ENCODE measurements at regions not wholly inside any gene's neighbourhood (a gene's known extent, or its start where the extent isn't known, plus 50 kb on each side); places are given as distances from the start of the nearest gene placed in this dataset.
A peak's percentile ranks its signal among the peaks of the same experiment; 100 is the strongest.

DNA sequence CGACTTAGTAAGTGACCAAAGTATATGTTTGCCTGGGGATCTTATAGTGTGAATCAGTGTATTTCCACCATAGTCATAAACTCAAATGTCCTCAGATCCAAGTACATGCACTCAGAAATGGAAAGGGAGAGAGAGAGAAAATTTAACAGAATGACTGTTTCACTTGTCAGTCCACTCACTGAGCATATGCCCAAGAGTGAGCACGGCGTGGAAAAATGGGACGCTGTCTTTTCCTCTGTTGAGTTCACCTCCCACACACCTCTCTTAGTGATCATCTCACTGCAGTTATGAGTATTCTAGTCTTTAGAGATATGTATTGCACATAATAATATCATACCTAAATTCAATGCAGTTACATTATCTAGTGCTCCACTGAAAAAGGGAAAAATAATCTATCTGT lies 156.8 kb upstream of the PRMT6 start:
- H3K27ac ChIP-seq (ENCODE audit: low read depth, low read length), result no peak overlapping the region
- no peaks in the 10 kb centered on the region for H3K27me3 ChIP-seq (ENCODE audit: control insufficient read depth, insufficient read depth, low read length)
- H3K4me3 ChIP-seq (ENCODE audit: low read length), result no peak overlapping the region
- H3K36me3 ChIP-seq (ENCODE audit: control insufficient read depth, insufficient read depth, low read length), result no peaks in the 10 kb centered on the region
- H3K9ac ChIP-seq (ENCODE audit: low read length), result no peak overlapping the region
- no peaks in the 10 kb centered on the region for H3K4me1 ChIP-seq (ENCODE audit: control insufficient read depth, insufficient read depth, low read length)

DNA sequence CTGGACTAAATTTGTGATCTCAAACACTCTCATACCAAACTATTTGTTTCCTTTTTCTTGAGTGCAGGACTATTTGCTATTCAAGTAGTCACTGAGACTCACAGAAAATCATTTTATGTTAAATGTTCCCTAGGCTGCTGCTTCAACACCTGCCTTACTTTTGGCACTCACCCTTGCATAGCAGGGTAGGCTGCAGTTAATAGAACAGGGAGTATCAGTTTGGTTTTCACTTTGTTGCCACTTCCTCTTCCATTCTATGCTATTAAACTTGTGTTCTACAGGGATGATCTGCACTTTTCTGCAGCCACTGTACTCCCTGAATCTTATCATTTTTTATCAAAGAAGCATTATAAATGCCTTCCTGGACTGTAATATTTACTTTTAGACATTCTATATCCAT lies 148.7 kb upstream of the PRMT6 start:
- Histone ChIP-seq H3K36me3 (ENCODE audit: control insufficient read depth, insufficient read depth, low read length) (no peaks in the 10 kb centered on the region), H3K4me3 (ENCODE audit: low read length) (no peak overlapping the region), H3K9ac (ENCODE audit: low read length) (no peak overlapping the region), H3K27ac (ENCODE audit: low read depth, low read length) (no peak overlapping the region), H3K4me1 (ENCODE audit: control insufficient read depth, insufficient read depth, low read length) (no peaks in the 10 kb centered on the region), H3K27me3 (ENCODE audit: control insufficient read depth, insufficient read depth, low read length) (no peaks in the 10 kb centered on the region)

DNA sequence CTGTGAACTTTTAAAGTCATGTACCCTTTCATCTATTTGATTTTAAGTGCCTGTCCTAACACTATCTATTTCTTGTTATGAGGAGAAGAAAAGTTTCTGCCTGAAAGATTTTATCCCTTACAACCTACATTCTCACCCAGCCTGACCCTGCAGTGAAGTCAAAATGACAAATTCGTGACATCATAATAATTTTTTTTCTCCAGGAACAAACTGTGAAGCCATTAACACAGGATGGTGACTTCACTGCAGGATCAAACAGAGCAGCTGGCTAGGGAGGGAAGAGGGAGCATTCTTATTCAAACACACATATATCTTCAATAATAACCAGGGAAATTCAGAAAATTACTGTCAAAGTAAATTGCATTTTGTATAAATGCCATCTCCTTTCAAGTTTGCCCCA lies 147.8 kb upstream of the PRMT6 start:
- Histone ChIP-seq H3K4me3 (ENCODE audit: low read length) (no peak overlapping the region), H3K9ac (ENCODE audit: low read length) (no peak overlapping the region), H3K36me3 (ENCODE audit: control insufficient read depth, insufficient read depth, low read length) (no peaks in the 10 kb centered on the region), H3K27me3 (ENCODE audit: control insufficient read depth, insufficient read depth, low read length) (no peaks in the 10 kb centered on the region), H3K27ac (ENCODE audit: low read depth, low read length) (no peak overlapping the region), H3K4me1 (ENCODE audit: control insufficient read depth, insufficient read depth, low read length) (no peaks in the 10 kb centered on the region)

DNA sequence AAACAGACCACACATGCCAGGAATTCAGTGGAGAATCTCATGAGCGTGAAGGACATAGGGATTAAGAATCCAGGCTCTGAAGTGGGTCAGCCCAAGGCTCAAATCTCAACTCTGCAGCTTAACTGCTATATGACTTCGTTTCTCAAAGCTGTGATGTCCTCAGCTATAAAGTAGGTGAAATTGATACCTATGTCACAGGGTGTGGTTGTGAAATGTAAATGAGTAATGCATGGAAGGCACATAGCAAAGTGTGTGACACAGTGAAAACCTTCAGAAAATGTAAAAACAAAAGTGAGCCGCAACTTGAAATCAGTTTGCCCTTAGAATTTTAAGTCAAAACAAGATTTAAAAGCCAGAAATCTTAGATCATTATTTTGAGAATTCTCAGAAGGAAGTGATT lies 145.7 kb upstream of the PRMT6 start:
- Histone ChIP-seq H3K9ac (ENCODE audit: low read length) (no peak overlapping the region), H3K27me3 (ENCODE audit: control insufficient read depth, insufficient read depth, low read length) (no peaks in the 10 kb centered on the region), H3K4me1 (ENCODE audit: control insufficient read depth, insufficient read depth, low read length) (no peaks in the 10 kb centered on the region), H3K27ac (ENCODE audit: low read depth, low read length) (no peak overlapping the region), H3K4me3 (ENCODE audit: low read length) (no peak overlapping the region), H3K36me3 (ENCODE audit: control insufficient read depth, insufficient read depth, low read length) (no peaks in the 10 kb centered on the region)

DNA sequence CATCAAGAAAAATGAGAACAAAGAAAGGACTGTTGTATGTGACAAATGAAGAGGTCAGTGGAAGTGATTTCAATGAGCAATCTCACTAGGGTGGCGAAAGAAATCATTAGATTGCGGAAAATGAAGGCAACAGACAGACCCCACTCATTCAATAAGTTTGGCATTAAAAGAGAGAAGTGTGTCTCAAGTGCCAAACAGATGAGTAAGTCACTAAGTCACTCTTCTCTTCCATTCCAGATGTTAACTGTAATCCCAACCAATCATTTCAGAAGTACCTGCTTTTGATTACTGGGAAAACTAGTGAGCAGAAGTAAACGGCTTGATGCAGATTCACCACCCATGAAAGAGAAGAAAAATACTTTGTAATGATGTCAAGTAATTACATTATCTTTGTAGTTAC lies 144.3 kb upstream of the PRMT6 start:
- no peak overlapping the region for H3K4me3 ChIP-seq (ENCODE audit: low read length)
- no peaks in the 10 kb centered on the region for H3K36me3 ChIP-seq (ENCODE audit: control insufficient read depth, insufficient read depth, low read length)

DNA sequence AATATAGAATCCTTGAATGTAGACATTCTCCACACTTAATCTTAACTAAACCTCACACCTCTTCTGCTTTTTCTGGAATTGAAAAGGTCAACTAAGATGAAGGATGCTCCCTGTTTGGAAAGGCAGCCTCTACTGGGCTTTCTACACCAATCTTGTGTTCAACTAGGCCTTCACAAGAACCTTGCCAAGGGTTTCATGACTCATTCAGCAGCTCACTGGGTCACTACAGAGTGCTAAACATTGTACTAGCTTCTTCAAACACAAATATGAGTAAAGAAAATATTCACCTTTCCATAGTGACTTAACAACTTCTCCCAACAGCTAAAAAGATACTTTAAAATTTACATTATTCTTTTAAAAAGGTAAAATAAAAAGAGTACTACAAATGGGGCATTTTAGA lies 135.3 kb upstream of the PRMT6 start:
- Histone ChIP-seq H3K9ac (ENCODE audit: low read length) (no peak overlapping the region), H3K36me3 (ENCODE audit: control insufficient read depth, insufficient read depth, low read length) (no peaks in the 10 kb centered on the region), H3K27me3 (ENCODE audit: control insufficient read depth, insufficient read depth, low read length) (no peaks in the 10 kb centered on the region), H3K27ac (ENCODE audit: low read depth, low read length) (peak overlapping the region; percentile 34), H3K4me1 (ENCODE audit: control insufficient read depth, insufficient read depth, low read length) (no peaks in the 10 kb centered on the region), H3K4me3 (ENCODE audit: low read length) (no peak overlapping the region)

More for the DNA sequence above, 144.3 kb upstream of the PRMT6 start:
- no peak overlapping the region for H3K27ac ChIP-seq (ENCODE audit: low read depth, low read length)
- no peaks in the 10 kb centered on the region for H3K27me3 ChIP-seq (ENCODE audit: control insufficient read depth, insufficient read depth, low read length)
- H3K4me1 ChIP-seq (ENCODE audit: control insufficient read depth, insufficient read depth, low read length), result no peaks in the 10 kb centered on the region
- H3K9ac ChIP-seq (ENCODE audit: low read length), result no peak overlapping the region

DNA sequence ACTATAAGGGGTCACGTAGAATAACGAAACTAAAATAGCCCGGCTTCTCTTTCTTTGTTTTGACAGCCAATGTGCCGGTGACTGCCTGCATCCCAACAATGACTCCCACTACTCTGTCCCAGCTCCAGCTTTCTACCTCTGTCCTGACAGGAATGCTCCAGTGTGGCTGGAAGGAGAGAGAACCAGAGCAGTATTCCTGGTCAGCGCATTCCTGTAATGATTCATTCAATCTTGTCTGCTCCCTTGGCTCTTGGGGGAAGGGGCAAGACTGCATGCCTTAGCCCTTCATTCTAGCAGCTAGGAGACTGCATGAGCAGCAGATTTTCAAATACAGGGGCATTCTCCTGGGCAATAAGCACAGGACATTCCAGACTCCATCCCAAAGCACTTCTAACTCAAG lies 132.1 kb upstream of the PRMT6 start:
- no peaks in the 10 kb centered on the region for H3K36me3 ChIP-seq (ENCODE audit: control insufficient read depth, insufficient read depth, low read length)
- H3K9ac ChIP-seq (ENCODE audit: low read length), result no peak overlapping the region
- no peaks in the 10 kb centered on the region for H3K4me1 ChIP-seq (ENCODE audit: control insufficient read depth, insufficient read depth, low read length)
- H3K4me3 ChIP-seq (ENCODE audit: low read length), result no peak overlapping the region
- no peak overlapping the region for H3K27ac ChIP-seq (ENCODE audit: low read depth, low read length)
- H3K27me3 ChIP-seq (ENCODE audit: control insufficient read depth, insufficient read depth, low read length), result no peaks in the 10 kb centered on the region

DNA sequence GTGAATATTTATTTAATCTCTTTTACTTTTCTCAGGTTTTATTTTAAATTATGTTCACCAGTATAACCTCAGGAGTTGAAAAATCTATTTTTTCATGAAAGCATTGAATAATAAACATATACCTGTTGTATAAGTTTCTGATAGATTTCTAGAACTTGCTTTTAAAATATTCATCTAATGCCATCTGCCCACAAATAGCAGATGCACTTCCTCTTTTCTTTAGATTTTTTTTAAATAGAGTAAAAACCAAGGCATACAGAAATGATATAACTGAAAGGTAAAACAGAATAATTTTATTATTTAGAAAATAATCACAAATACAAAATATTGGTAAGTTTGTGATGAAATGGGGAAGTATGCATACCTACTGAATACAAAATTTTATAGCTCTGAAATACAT lies 130.7 kb upstream of the PRMT6 start:
- H3K27ac ChIP-seq (ENCODE audit: low read depth, low read length), result no peak overlapping the region
- H3K4me1 ChIP-seq (ENCODE audit: control insufficient read depth, insufficient read depth, low read length), result no peaks in the 10 kb centered on the region
- H3K9ac ChIP-seq (ENCODE audit: low read length), result no peak overlapping the region
- no peaks in the 10 kb centered on the region for H3K27me3 ChIP-seq (ENCODE audit: control insufficient read depth, insufficient read depth, low read length)
- no peaks in the 10 kb centered on the region for H3K36me3 ChIP-seq (ENCODE audit: control insufficient read depth, insufficient read depth, low read length)
- H3K4me3 ChIP-seq (ENCODE audit: low read length), result no peak overlapping the region

DNA sequence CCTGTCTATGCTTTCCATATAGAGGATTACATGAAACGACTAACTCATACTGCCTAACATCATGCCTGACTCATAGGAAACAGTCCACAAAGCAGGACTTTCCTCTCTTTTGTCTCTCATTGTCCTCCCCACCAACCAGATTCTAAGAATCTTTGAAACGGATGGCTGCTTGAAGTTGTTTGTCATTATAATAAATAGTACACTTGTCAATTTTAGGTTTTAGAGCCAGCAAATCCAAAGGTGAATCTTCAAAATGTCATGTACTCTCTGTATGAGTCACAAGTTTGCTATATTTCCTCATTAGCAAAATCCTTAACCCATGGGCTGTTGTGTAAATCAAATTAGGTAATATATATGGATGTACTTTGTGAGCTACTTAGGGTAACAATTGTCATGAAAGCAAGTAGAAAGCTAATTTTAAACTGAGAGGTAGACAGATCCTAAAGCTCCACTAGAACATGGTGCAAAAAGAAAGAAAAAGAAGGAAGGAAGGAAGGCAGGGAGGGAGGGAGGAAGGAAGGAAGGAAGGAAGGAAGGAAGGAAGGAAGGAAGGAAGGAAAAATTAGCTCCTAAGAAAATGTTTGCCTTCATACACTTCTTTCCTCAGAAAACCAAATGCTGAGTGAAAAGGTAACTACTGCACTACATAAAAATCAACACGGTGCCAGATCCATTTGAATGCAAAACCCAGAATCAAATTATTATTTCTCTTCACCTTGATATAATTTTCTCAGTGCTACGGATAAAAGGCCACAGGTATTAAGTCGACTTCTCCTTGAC lies 129.5 kb upstream of the PRMT6 start:
- H3K36me3 ChIP-seq (ENCODE audit: control insufficient read depth, insufficient read depth, low read length), result no peaks in the 10 kb centered on the region
- no peaks in the 10 kb centered on the region for H3K4me1 ChIP-seq (ENCODE audit: control insufficient read depth, insufficient read depth, low read length)
- no peak overlapping the region for H3K27ac ChIP-seq (ENCODE audit: low read depth, low read length)
- no peak overlapping the region for H3K9ac ChIP-seq (ENCODE audit: low read length)
- no peak overlapping the region for H3K4me3 ChIP-seq (ENCODE audit: low read length)
- no peaks in the 10 kb centered on the region for H3K27me3 ChIP-seq (ENCODE audit: control insufficient read depth, insufficient read depth, low read length)

DNA sequence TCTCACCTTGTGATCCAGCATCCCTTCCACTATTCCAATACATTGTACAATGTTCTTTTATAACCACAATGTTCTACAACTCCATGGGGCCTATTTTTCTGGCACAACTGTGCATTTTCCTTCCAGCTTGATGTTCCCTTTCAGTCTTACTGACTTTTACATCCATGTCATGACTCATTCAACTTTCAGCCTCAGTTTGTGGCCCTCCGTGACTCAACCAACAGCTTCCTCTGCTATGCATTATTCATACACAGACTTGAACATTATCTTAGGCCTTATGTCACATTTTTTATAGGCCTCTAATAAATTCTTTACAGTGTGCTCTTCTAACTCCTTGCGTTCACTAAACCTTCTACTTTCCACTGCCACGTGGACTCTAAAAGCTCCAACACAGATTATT lies 119.4 kb upstream of the PRMT6 start:
- no peak overlapping the region for H3K27ac ChIP-seq (ENCODE audit: low read depth, low read length)
- no peak overlapping the region for H3K4me3 ChIP-seq (ENCODE audit: low read length)
- no peak overlapping the region for H3K9ac ChIP-seq (ENCODE audit: low read length)
- H3K4me1 ChIP-seq (ENCODE audit: control insufficient read depth, insufficient read depth, low read length), result no peaks in the 10 kb centered on the region
- no peaks in the 10 kb centered on the region for H3K36me3 ChIP-seq (ENCODE audit: control insufficient read depth, insufficient read depth, low read length)
- H3K27me3 ChIP-seq (ENCODE audit: control insufficient read depth, insufficient read depth, low read length), result no peaks in the 10 kb centered on the region

DNA sequence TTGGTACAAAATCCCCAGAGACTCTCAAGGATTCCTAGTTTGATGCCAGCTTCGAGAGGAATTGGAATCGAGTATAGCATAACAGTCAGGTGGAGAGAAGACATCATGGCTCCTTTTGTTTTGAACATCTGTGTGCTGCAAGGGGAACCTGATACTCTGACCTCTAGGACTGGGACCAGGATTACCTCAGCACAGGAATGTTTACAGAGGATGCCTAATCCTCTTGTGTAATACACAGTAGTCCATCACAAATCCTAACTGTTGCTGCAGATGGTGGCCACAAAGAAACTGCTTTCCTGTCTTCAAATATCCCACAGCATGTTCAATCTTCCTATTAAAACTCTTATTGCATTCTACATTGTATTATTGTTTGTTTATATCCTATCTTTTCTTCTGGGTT lies 111.8 kb upstream of the PRMT6 start:
- no peak overlapping the region for H3K4me3 ChIP-seq (ENCODE audit: low read length)
- no peaks in the 10 kb centered on the region for H3K27me3 ChIP-seq (ENCODE audit: control insufficient read depth, insufficient read depth, low read length)
- no peak overlapping the region for H3K27ac ChIP-seq (ENCODE audit: low read depth, low read length)
- H3K4me1 ChIP-seq (ENCODE audit: control insufficient read depth, insufficient read depth, low read length), result no peaks in the 10 kb centered on the region
- H3K9ac ChIP-seq (ENCODE audit: low read length), result no peak overlapping the region
- H3K36me3 ChIP-seq (ENCODE audit: control insufficient read depth, insufficient read depth, low read length), result no peaks in the 10 kb centered on the region

DNA sequence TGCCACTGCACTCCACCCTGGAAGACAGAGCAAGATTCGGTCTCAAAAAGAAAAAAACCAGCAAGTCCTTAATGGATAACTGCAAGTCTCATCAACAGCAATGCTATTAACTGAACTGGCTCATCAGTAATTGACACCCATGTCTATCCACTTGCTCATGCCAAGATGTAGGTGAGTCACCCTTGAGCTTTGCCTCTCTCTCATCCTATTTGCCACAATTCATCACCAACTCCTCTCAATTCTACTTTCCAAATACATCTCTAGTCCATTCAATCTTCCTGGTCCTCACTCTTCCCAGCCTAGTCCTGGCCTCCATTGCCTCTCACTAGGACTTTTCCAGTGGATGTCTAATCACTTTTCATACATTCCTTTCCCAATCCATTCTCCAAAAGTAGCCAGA lies 103.7 kb upstream of the PRMT6 start:
- Histone ChIP-seq H3K9ac (ENCODE audit: low read length) (no peak overlapping the region), H3K36me3 (ENCODE audit: control insufficient read depth, insufficient read depth, low read length) (no peaks in the 10 kb centered on the region), H3K4me3 (ENCODE audit: low read length) (no peak overlapping the region), H3K27ac (ENCODE audit: low read depth, low read length) (no peak overlapping the region), H3K27me3 (ENCODE audit: control insufficient read depth, insufficient read depth, low read length) (no peaks in the 10 kb centered on the region), H3K4me1 (ENCODE audit: control insufficient read depth, insufficient read depth, low read length) (no peaks in the 10 kb centered on the region)

DNA sequence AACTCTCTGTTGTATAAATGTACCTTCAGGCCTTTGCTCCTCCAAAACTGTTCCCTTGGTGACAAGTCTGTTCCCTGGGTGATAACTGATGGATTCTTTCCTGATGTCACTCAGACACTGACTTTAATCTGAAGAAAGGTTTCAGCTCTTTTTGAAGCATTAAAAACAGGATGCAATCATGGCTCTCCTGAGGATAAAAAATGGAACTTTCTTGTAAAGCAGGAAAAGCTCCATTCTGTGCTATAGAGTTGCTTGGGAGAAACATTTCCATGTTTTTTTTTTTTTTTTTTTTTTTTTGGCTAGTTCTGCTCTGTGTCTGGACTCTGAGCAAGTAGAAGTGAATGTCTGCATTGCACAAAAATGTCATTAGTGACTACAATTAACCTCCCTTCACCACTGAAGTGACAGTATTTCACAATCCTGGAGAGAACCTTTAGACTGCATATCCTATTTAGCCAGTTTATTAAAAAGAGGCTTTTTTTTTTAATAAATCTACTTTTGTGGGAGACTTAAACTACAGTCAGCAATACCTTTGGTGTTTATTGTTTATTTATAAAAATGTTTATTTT lies 101.7 kb upstream of the PRMT6 start:
- H3K27me3 ChIP-seq (ENCODE audit: control insufficient read depth, insufficient read depth, low read length), result no peaks in the 10 kb centered on the region
- H3K4me3 ChIP-seq (ENCODE audit: low read length), result no peak overlapping the region
- no peak overlapping the region for H3K9ac ChIP-seq (ENCODE audit: low read length)
- H3K36me3 ChIP-seq (ENCODE audit: control insufficient read depth, insufficient read depth, low read length), result no peaks in the 10 kb centered on the region
- H3K27ac ChIP-seq (ENCODE audit: low read depth, low read length), result no peak overlapping the region
- no peaks in the 10 kb centered on the region for H3K4me1 ChIP-seq (ENCODE audit: control insufficient read depth, insufficient read depth, low read length)
